ENCODE measurements at regions not wholly inside any gene's neighbourhood (a gene's known extent, or its start where the extent isn't known, plus 50 kb on each side); places are given as distances from the start of the nearest gene placed in this dataset.

DNA sequence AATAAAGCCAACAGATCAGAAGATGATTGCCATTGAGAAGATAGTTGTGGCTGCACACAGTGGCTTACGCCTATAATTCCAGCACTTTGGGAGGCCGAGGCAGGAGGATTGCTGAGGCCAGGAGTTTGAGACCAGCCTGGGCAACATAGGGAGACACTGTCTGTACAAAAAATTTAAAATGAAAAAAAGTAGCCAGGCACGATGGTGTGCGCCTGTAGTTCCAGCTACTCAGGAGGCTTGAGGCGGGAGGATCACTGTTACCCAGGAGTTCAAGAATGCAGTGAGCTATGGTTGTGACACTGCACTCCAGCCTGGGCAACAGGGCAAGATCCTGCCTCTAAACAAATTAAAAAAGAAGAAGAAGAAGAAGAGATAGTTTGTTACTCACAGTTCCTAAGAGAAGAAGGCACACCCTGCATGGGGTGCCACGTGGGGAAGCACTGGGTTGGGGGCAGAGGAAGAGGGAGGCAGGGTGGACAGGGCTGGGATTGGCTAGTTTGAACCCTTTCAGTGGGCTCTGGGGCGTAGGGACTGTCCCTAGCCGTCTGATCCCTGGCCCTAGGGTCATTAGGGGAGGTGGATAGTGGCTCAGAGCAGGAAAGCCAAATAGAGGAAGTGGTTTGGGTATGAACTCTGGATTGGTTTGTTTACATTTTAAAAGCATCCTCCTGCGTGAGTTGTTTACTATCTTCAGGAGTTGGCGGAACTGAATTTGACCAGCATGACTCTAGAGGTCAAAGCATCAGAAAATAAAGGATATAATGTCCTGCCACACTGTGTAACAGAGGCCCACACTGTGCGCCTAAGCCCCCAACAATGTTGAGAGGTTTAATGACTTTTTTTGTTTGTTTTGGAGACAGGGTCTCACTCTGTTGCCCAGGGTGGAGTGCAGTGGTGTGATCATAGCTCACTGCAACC lies 60.5 kb upstream of the MEDAG start:
- no peak for DNase-seq

DNA sequence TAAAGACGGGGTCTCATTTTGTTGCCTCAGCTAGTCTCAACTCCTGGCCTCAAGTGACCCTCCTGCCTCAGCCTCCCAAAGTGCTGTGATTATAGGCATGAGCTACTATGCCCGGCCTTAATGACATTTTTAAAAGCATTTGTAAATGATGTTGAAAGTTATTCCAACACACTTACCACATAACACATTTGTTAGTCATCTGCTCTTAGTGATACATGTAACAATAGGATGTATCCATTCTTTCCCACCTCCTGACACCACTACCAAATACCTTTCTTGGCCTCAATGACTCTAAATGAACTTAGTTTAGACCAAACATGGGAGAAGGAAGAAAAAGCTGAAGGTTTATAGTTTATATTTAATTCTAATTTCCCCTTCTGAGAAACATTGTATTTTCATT lies 59.8 kb upstream of the MEDAG start:
- DNase-seq: no peak

DNA sequence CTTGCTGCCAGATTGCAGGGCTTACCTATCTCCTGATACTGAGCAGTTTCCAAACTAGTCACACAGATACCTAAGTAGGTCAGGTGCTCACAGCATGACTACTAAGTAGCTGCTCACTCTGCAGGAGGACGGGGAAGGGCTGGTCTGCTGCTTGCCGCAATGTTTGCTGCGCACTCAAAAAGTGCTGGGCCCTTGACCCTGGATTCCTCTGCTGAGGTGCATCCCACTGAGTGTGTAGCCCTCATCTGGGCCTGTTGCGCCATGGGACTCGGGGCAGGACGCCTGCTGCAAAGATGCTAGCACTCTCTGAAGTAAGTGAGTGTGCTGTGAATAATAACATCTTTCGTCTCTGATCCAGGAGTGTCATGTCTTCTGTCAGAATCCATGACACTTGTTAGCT lies 59.2 kb upstream of the MEDAG start:
- DNase-seq: peak; percentile 28

DNA sequence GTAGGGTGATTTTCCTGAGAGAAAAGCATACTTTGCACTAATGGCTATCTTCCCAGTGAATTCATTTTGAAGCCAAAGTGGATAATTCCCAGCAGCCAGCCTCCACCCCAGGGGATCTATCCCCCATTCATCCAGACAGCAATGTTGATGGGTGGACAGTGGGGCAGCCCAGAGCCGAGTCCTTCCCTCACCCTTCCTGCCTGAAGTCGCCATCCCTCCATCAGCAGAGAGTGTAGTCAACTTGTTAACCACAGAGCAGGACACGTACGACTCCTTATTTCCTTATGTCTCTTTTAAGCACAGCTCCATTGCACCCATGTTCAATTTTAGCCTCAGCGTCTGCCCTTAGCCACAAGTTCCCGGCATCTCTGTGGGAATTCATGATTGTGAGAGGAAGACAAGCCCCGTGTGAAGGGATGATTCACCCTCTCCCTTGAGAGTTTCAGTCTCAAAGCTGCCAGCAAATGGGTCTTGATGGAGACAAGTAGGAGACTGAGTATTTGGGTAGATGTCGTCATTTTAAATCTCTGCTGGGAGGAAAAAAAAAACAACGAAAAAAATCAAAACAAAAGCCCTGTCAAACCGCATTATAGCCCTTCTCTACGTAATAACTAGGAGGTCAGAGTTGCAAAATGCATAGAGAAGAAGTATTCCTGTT lies 58.3 kb upstream of the MEDAG start:
- DNase-seq: peak; percentile 66

DNA sequence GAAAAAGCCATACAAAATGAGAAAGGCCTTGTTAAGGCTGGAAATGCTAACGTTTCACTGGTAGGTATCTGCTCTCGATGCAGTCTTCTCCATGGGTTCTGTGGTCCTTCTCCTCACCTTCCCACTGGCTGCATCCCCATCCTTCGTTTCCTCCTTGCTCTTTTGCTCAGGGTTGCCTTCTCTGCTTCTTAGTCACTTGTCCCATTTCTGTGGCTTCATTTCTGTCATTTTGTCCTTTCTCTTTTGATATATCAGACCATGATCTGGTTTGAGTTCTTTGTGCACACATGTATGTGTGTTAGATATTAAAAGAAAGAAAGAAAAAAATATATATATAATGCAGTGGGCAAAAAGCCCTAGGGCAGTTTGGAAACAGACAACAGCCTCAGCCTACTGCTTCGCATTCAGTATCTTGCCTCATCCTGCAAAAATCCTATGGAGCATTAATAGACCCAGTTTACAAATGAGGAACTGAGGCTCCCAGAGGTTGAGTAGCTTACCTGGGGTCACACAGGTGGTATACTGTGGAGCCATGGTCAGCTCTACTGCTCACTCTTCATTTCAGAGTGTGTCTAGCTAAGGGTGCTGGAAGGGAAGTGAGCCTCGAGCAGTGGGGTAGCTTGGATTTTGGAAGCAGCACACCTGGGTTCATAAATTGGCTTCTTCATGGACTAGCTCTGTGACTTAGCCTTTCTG lies 57.6 kb upstream of the MEDAG start:
- peak; percentile 60 for DNase-seq

DNA sequence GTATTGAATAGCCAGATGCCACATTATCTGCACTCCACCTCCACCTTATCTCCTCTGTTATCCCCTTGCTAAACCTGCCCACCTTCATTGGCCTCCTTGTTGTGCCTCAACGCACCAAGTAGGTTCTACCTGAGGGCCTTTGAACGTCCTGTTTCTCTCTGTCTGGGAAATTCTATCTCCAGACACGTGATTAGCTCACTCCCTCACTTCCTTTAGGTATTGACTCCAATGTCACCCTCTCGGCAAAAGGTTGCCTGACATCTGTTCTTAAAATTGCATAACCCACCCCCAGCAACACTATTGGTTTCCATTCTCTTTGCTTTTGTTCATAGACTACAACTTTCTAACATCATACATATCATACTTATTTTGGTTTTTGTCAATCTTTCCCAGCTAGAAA lies 56.5 kb upstream of the MEDAG start:
- DNase-seq: no peak

DNA sequence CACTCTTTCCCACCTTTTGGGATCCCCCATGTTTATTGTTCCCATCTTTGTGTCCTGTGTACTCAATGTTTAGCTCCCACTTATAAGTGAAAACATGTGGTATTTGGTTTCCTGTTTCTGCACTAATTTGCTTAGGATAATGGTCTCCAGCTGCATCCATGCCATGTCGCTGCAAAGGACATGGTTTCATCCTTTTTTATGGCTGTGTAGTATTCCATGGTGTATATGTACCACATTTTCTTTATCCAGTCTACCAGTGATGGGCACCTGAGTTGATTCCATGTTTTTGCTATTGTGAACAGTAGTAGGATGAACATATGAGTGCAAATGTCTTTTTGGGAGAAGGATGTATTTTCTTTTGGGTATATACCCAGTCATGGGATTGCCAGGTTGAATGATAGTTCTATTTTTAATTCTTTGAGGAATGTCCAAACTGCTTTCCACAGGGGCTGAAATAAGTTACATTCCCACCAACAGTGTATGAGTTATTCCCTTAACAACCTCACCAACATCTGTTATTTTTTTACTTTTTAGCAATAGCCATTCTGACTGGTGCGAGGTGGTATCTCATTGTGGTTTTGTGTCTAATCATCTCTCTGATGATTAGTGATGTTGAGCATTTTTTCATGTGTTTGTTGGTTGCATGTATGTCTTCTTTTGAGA lies 55.7 kb upstream of the MEDAG start:
- no peak for DNase-seq

DNA sequence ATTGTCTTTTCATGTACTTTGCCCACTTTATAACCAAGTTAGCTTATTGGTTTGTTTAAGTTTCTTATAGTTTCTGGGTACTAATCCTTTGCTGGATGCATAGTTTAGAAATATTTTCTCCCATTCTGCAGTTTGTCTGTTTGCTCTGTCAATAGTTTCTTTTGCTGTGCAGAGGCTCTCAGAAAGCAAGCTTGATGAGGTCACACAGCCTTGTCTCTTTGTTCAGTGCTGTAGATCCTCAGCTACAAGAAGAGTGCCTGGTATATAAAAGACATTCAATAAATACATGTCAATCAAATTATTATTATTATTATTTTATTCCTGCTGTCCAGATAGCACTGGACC lies 55.2 kb upstream of the MEDAG start:
- DNase-seq: no peak

DNA sequence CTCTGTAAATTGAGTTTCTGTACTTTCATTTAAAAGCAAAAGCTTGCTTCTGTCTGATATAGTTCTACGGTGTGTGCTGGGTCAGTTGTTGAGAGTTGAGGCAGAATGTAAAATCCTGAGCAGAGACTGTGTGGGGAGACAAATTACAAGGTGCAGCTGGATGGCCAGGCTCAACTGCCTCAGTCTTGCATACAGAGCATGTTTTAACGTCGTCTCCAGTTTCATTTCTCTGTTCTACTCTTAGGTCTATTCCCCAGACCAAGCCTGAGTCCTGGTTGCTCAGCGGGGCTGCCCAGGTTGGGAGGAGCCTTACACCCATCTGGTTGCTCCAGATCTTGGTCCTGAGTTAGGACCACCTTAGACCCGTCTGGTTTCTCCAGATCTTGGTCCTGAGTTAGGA lies 54.4 kb upstream of the MEDAG start:
- DNase-seq: no peak

DNA sequence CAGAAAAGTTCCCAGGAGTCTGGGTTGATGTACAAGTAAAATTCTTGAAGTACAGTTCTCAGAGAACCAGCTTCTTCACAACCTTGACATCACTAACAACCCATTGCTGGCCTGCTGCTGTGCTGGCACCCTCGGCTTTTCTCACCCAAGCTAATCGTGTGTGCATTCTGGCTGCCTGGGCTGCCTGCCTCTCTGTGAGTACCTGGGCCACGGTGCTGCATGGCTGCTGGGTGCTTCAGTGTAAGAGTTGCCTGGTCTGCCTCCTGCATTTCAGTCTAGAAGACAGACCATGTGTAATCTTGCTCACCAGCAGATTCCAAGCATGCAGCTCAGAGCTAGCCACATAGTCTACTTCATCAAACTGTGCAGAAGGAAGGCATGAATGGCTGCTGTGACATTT lies 50.5 kb upstream of the MEDAG start:
- DNase-seq: no peak

DNA sequence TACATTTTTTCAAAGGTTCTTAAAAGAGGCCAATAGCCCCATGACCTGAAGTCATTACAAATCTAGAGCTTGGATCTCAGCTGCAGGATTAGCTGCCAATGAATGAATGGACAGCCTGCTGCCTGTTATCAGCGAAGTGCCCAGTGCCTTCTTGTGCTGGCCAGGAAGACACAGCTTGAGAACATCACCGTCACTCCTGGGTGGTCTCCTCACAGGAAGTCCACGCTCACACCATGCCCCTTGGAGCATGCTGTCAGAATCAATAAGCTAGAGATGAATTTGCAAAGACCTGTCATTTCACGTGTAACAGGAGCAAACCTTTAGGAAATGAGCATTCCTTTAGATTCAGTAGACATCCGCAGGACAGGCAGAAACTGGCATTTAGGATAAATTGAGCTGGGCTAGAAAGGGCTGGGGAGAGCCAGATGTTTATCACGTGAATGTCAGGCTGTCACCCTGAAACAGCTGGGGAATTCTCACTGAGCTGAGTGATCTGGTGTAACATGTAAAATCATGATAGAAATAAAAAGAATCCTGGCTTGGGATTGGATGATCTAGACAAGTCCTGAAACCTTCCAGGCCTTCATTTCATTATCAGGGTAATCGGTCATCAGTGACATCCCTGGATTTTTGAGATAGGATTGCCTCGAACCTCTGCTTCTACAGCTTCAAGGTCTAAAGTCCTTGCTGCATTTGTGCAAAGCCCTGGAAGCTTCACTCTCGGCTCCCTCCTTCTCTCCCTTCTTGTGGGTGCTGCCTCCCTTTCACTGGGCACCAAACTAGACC lies 49.9 kb upstream of the MEDAG start:
- DNase-seq: no peak
